Spleen (tissue), 7 donors: ENCODE measurements at regions not wholly inside any gene's neighbourhood (a gene's known extent, or its start where the extent isn't known, plus 50 kb on each side); places are given as distances from the start of the nearest gene placed in this dataset.

Source experiments
- CTCF ChIP-seq, 11 experiments: fragments of 200-600 bp in 7 of 11; fragments of 450-650 bp in 4 of 11; sonication (generic) in 4 of 11; IDR thresholded peaks in 8 of 11; conservative IDR thresholded peaks in 3 of 11; 1 replicate in 7 of 11; 2 replicates in 4 of 11; pipeline versions ENCODE4 v1.4.0 to v1.8.0; 2016 to 2021; ENCODE audit warnings: antibody characterized with exemption in 11 of 11, inconsistent platforms in 4 of 11, mild to moderate bottlenecking in 1 of 11
- POLR2AphosphoS5 ChIP-seq, 3 donors: sonication (generic); formaldehyde crosslinking; IDR thresholded peaks; one replicate each; pipeline ENCODE4 v1.5.1; 2017; ENCODE audit warnings: antibody characterized with exemption in 3 of 3
- donor health status: DM: no; HTN: no; CAD: no; lungs with moderate emphysema.
- donor health status: DM: no; HTN: no; CAD: no.
- donor health status: DM: no; HTN: no; CAD: no.

GRCh38 chr11:109123816-109124787, 297.9 kb upstream of the C11orf87 start:
- TF ChIP-seq CTCF (IDR thresholded peaks at IDR 0.05 in 8 of 11, conservative IDR thresholded peaks at IDR 0.05 in 3 of 11) (no peak), POLR2AphosphoS5 (IDR thresholded peaks at IDR 0.05) (no peak)
